ENCODE measurements at regions not wholly inside any gene's neighbourhood (a gene's known extent, or its start where the extent isn't known, plus 50 kb on each side); places are given as distances from the start of the nearest gene placed in this dataset.

DNA sequence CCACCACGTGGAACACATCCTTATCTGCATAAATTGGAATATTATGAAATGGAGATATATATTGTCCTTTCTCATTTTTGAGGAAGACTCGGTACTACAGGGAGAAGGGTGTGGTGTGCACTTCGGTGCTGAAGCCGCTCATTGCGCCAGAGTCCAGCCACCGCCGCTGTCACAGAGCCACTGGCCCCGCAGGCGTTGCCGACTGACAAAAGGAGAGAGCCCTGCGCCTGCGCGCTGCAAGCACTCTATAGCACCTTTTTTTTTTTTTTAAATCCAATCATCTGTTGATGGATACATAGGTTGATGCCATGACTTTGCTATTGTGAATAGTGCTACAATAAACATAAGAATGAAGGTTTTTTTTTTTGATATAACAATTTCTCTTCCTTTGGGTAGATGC, 130.0 kb upstream of the TBC1D5 start:
- TF ChIP-seq, protein P1, sequence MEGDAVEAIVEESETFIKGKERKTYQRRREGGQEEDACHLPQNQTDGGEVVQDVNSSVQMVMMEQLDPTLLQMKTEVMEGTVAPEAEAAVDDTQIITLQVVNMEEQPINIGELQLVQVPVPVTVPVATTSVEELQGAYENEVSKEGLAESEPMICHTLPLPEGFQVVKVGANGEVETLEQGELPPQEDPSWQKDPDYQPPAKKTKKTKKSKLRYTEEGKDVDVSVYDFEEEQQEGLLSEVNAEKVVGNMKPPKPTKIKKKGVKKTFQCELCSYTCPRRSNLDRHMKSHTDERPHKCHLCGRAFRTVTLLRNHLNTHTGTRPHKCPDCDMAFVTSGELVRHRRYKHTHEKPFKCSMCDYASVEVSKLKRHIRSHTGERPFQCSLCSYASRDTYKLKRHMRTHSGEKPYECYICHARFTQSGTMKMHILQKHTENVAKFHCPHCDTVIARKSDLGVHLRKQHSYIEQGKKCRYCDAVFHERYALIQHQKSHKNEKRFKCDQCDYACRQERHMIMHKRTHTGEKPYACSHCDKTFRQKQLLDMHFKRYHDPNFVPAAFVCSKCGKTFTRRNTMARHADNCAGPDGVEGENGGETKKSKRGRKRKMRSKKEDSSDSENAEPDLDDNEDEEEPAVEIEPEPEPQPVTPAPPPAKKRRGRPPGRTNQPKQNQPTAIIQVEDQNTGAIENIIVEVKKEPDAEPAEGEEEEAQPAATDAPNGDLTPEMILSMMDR (IDR thresholded peaks at IDR 0.05; ENCODE audit: insufficient read depth, low read length): no peak
- TF ChIP-seq, protein P2, sequence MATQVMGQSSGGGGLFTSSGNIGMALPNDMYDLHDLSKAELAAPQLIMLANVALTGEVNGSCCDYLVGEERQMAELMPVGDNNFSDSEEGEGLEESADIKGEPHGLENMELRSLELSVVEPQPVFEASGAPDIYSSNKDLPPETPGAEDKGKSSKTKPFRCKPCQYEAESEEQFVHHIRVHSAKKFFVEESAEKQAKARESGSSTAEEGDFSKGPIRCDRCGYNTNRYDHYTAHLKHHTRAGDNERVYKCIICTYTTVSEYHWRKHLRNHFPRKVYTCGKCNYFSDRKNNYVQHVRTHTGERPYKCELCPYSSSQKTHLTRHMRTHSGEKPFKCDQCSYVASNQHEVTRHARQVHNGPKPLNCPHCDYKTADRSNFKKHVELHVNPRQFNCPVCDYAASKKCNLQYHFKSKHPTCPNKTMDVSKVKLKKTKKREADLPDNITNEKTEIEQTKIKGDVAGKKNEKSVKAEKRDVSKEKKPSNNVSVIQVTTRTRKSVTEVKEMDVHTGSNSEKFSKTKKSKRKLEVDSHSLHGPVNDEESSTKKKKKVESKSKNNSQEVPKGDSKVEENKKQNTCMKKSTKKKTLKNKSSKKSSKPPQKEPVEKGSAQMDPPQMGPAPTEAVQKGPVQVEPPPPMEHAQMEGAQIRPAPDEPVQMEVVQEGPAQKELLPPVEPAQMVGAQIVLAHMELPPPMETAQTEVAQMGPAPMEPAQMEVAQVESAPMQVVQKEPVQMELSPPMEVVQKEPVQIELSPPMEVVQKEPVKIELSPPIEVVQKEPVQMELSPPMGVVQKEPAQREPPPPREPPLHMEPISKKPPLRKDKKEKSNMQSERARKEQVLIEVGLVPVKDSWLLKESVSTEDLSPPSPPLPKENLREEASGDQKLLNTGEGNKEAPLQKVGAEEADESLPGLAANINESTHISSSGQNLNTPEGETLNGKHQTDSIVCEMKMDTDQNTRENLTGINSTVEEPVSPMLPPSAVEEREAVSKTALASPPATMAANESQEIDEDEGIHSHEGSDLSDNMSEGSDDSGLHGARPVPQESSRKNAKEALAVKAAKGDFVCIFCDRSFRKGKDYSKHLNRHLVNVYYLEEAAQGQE (IDR thresholded peaks at IDR 0.05; ENCODE audit: insufficient replicate concordance, low read depth): no peak

Data from HL-60 (cell line).